Calu3 (cell line): ENCODE measurements at regions not wholly inside any gene's neighbourhood (a gene's known extent, or its start where the extent isn't known, plus 50 kb on each side); places are given as distances from the start of the nearest gene placed in this dataset.

Source experiments
- BruUV-seq: library from RNA; stranded (reverse); fragments of 400-500 nt; replicated peaks from 2 replicates; lab custom pipeline; 2021; lab: Mats Ljungman, UMichigan
- CTCF ChIA-PET: fragments of 300-600 bp; sonication (Branson Sonifier 250); formaldehyde crosslinking; loops from one replicate; lab custom pipeline; 2022; ENCODE audit warnings: antibody characterized with exemption; lab: Charles Lee
- DNase-seq: peaks from one replicate; pipeline ENCODE4 v3.0.0; 2022
- H3K27ac Mint-ChIP-seq: one replicate; pipeline ENCODE4 v1.8.0; 2022; ENCODE audit warnings: mixed read lengths; ENCODE audit not compliant: unreplicated experiment
- H3K27me3 Mint-ChIP-seq: one replicate; pipeline ENCODE4 v1.8.0; 2022; ENCODE audit warnings: mixed read lengths; ENCODE audit not compliant: unreplicated experiment
- H3K36me3 Mint-ChIP-seq: one replicate; pipeline ENCODE4 v1.8.0; 2022; ENCODE audit warnings: mild to moderate bottlenecking, moderate library complexity, mixed read lengths; ENCODE audit not compliant: insufficient read depth, unreplicated experiment
- H3K4me1 Mint-ChIP-seq: one replicate; pipeline ENCODE4 v1.8.0; 2022; ENCODE audit warnings: mild to moderate bottlenecking, low read depth, mixed read lengths; ENCODE audit not compliant: unreplicated experiment
- H3K4me3 Mint-ChIP-seq: one replicate; pipeline ENCODE4 v1.8.0; 2022; ENCODE audit warnings: mild to moderate bottlenecking, low read depth, moderate library complexity, mixed read lengths; ENCODE audit not compliant: unreplicated experiment
- H3K9me3 Mint-ChIP-seq: one replicate; pipeline ENCODE4 v1.8.0; 2022; ENCODE audit warnings: low read depth, mixed read lengths; ENCODE audit not compliant: unreplicated experiment
- CTCF ChIP-seq: fragments of 200-600 bp; IDR thresholded peaks from one replicate; pipeline ENCODE4 v1.8.0; 2022; ENCODE audit warnings: antibody characterized with exemption; ENCODE audit not compliant: unreplicated experiment
- intact Hi-C: fragments of 100-400 bp; cut with micrococcal nuclease; formaldehyde crosslinking; loops from one replicate; pipeline ENCODE4 v1.10.0; 2022; ENCODE audit not compliant: unreplicated experiment

- no peak for DNase-seq
- CTCF ChIA-PET, result no interaction called here
- H3K4me1 Mint-ChIP-seq, result no peaks in the 10 kb centered on the region
- H3K27me3 Mint-ChIP-seq, result no peaks in the 10 kb centered on the region
- no peak for TF ChIP-seq CTCF
- intact Hi-C loops, result no loop called here
- no TSS peak for BruUV-seq
- H3K4me3 Mint-ChIP-seq, result no peak overlapping the region
- H3K27ac Mint-ChIP-seq, result no peak overlapping the region
- H3K9me3 Mint-ChIP-seq, result no peaks in the 10 kb centered on the region
- no peaks in the 10 kb centered on the region for H3K36me3 Mint-ChIP-seq
Measured at GRCh38 chr14:29274890-29275596, 508.5 kb downstream of the FOXG1 start.

- intact Hi-C loops, result loop anchor here (2.0 kb wide), 1 partner anchor 40 kb away; no protein-coding TSS in a partner anchor
- no peak for DNase-seq
- no peak for TF ChIP-seq CTCF
- CTCF ChIA-PET, result no interaction called here
- H3K36me3 Mint-ChIP-seq, result no peaks in the 10 kb centered on the region
- BruUV-seq, result no TSS peak
- H3K9me3 Mint-ChIP-seq, result no peaks in the 10 kb centered on the region
- H3K4me1 Mint-ChIP-seq, result no peaks in the 10 kb centered on the region
- H3K4me3 Mint-ChIP-seq, result no peak overlapping the region
- no peaks in the 10 kb centered on the region for H3K27me3 Mint-ChIP-seq
- no peak overlapping the region for H3K27ac Mint-ChIP-seq
Measured at GRCh38 chr14:29278301-29279263, 512.0 kb downstream of the FOXG1 start.

GRCh38 chr14:29282169-29282568 is 515.6 kb downstream of the FOXG1 start:
- Mint-ChIP-seq H3K9me3 (no peaks in the 10 kb centered on the region), H3K36me3 (no peaks in the 10 kb centered on the region), H3K27me3 (no peaks in the 10 kb centered on the region), H3K27ac (no peak overlapping the region), H3K4me1 (no peaks in the 10 kb centered on the region), H3K4me3 (no peak overlapping the region)
- intact Hi-C loops, result no loop called here
- BruUV-seq, result no TSS peak
- DNase-seq, result no peak
- TF ChIP-seq CTCF, result no peak
- CTCF ChIA-PET, result no interaction called here

GRCh38 chr14:29290441-29290840 is 523.9 kb downstream of the FOXG1 start:
- no TSS peak for BruUV-seq
- Mint-ChIP-seq H3K9me3 (peaks cover 4% of the 10 kb centered on the region), H3K27ac (no peak overlapping the region), H3K36me3 (no peaks in the 10 kb centered on the region), H3K4me1 (no peaks in the 10 kb centered on the region), H3K4me3 (no peak overlapping the region), H3K27me3 (no peaks in the 10 kb centered on the region)
- DNase-seq, result no peak
- CTCF ChIA-PET, result no interaction called here
- intact Hi-C loops, result no loop called here
- no peak for TF ChIP-seq CTCF
